PC-9 (cell line): ENCODE measurements at regions not wholly inside any gene's neighbourhood (a gene's known extent, or its start where the extent isn't known, plus 50 kb on each side); places are given as distances from the start of the nearest gene placed in this dataset.
"Not testable (repeated sequence)": the region's sequence is repeated elsewhere in the genome, so short reads cannot be mapped to it uniquely, and the experiment has no call there.

Experiments
- EZH2 ChIP-seq: fragments of 200-600 bp; sonication (generic); IDR thresholded peaks from 2 replicates; pipeline ENCODE4 v1.8.0; 2017; ENCODE audit warnings: antibody characterized with exemption, low read depth
- TF ChIP-seq, protein P1 (sequence below): fragments of 200-600 bp; sonication (generic); conservative IDR thresholded peaks from 2 replicates; pipeline ENCODE4 v1.6.1; 2017; ENCODE audit warnings: mixed run types, antibody characterized with exemption, mild to moderate bottlenecking, moderate library complexity

DNA sequence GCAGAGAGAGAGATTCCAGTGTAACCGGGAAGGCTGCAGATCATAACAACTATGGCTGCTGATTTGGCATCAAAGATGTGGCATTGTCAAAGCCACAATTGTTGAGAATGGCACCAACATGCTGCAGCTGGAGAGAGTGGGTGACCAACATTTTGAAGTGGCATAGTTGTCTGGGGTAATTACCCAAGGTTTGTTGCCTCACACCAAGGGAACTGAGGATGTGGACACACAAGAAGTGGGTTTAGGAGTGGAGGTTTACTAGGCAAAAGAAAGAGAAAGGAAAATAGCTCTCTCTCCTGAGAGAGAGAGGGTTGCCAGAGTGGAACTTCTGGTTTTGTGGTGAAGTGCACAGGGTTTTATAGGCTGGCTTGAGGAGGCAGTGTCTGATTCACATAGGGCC is 126.6 kb downstream of the FAM72C start:
- TF ChIP-seq, protein P1, sequence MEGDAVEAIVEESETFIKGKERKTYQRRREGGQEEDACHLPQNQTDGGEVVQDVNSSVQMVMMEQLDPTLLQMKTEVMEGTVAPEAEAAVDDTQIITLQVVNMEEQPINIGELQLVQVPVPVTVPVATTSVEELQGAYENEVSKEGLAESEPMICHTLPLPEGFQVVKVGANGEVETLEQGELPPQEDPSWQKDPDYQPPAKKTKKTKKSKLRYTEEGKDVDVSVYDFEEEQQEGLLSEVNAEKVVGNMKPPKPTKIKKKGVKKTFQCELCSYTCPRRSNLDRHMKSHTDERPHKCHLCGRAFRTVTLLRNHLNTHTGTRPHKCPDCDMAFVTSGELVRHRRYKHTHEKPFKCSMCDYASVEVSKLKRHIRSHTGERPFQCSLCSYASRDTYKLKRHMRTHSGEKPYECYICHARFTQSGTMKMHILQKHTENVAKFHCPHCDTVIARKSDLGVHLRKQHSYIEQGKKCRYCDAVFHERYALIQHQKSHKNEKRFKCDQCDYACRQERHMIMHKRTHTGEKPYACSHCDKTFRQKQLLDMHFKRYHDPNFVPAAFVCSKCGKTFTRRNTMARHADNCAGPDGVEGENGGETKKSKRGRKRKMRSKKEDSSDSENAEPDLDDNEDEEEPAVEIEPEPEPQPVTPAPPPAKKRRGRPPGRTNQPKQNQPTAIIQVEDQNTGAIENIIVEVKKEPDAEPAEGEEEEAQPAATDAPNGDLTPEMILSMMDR, result not testable (repeated sequence)
- TF ChIP-seq EZH2, result not testable (repeated sequence)
